ENCODE measurements at regions not wholly inside any gene's neighbourhood (a gene's known extent, or its start where the extent isn't known, plus 50 kb on each side); places are given as distances from the start of the nearest gene placed in this dataset.
A peak's percentile ranks its signal among the peaks of the same experiment; 100 is the strongest.

DNA sequence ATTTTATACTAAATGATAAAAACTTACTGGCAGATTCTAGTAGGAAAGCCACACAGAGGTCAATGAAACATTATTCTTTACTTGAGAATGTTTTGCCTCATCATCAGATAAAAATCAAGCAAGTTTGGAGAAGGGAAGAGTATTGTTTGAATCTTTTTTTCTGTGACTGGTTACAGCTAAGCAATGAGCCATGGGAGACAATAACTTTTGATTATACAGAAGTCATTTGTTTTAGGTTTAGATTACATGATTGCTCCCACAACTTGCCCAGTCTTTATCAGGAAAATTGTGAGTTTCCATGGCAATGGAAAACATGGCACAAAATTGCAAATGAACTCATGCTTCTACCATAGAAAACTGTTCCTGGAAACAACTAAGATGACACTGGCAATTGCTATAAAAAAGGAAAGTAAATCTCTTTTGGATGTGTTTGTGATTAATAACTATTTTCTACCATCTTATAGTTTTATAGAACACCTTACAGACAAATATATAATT lies 476.8 kb downstream of the MBD2 start:
- no peak for DNase-seq

GRCh38 chr18:53747210-53747609 lies 477.3 kb downstream of the MBD2 start:
- DNase-seq: no peak

- DNase-seq: no peak
Observed at GRCh38 chr18:53745986-53746385, 478.5 kb downstream of the MBD2 start.

GRCh38 chr18:53745224-53745967 lies 479.1 kb downstream of the MBD2 start:
- no peak for DNase-seq

DNA sequence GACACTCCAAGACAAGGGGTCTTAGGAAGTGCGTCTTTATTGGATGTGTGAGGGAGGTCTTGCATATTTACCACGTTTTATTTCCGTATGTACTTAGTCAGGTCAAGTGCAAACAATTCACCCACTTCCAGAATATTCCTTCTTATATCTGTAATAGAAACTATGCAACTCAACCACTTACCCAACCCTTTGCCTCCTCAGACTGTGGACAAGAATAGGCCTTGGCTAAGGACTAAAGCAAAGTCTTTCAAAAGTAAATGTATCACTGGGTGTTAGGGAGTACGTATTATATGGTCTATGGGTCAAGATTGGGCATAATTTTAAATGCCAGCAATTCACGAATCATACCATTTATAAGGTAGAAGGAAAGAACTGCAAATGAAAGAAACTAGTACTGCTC lies 484.8 kb downstream of the MBD2 start:
- no peak for DNase-seq

DNA sequence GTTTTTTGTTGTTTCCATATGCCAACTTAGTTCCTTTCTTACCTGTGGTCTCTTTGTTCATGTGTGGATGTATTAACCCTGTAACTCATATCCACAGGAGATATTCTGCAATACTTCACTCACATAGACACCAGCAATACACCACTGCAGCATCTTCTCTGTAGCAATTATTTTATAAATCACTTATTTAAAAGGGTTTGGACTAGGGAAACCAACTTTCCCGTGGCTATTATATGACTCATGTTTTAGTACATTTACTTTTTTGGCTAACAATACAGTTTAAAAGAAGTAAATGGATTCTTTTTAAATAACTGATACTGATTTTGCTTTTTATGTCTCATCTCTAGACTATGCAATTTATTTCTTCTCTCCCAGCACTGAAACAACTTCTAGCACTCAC lies 488.9 kb downstream of the MBD2 start:
- no peak for DNase-seq

DNA sequence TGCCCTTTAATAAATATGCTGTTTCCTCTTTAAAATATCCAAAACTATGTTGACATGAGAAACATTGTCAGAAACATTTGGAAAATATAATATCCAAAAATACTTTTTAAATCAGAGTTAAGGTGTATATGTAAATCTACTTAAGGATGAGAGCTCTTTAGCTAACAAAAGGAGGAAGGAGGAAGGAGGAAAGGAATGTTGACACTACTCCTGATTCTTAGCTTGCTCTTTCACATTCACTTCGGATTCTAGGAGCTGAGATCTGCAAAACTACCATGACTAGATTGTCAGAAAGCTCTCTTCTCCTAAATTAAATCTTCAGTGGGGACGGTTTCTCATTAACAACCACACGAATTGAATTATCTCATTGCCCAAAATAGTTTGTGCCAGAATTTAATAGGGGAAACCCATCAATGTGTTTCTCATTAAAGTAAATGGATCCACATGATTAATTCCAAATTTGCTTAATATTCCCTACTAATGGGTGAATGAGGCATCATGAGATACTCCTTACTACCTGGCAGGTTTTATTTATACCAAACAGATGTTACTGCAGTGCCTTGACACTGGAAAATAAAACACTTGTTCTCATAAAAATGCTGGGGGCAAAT lies 509.1 kb downstream of the MBD2 start:
- DNase-seq: no peak

- DNase-seq: no peak
Observed at GRCh38 chr18:53710080-53710479, 514.4 kb downstream of the MBD2 start.

DNA sequence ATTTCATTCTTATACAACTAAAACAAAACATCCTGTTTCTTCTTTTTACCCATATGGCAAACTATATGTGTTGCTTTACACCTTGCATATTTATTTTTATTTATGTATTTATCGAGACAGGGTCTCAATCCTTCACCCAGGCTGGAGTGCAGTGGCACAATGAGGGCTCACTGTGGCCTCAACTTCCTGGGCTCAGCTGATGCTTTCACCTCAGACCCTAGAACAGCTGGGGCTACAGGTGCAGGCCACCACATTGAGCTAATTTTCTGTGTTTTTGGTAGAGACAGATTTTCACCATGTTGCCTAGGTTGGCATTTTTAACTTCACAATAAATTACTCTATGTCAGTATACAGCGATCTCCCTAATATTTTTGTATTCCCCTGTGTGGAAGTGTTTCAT lies 522.0 kb downstream of the MBD2 start:
- DNase-seq: no peak

DNA sequence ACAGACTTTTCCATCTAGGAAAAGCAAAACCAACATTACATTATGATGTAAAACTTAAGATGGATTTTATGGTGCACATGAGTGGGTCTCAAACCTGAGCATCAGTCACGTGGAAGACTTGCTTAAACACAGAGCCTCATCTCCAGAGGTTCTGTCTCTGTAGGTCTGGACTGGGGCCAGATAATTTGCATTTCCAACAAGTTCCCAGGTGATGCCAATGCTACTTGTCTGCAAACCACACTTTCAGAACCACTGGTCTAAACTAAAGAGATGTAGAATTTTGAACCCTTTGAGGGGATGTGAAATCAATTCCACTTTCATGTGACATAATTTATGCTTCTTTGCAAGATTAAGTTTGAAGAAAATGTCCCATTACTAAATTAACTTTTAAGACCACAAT lies 522.8 kb downstream of the MBD2 start:
- DNase-seq: no peak

DNA sequence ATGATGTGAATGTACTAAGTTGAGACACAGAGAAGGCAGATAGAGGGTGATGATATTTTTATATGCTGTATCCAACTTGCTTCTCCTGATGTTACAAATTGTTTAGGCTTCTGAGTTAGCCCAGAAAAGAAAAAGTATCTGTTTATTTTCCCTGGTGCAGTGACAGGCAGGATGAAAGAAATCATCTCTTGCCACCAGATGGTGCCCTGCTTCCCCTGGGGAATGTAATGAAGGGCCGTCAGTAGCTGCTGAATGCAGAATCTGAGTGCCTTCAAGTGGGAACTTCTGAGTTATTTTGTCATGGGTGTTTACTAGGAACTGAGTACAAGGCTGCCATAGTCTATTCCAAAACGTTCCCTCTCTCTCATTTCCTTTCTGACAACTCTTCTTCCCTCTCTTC lies 525.6 kb downstream of the MBD2 start:
- DNase-seq: peak; percentile 34

GRCh38 chr18:53689886-53690285 lies 534.6 kb downstream of the MBD2 start:
- no peak for DNase-seq

GRCh38 chr18:53686965-53687364 lies 537.5 kb downstream of the MBD2 start:
- DNase-seq: no peak

- no peak for DNase-seq
Observed at GRCh38 chr18:53682796-53683195, 541.7 kb downstream of the MBD2 start.

DNA sequence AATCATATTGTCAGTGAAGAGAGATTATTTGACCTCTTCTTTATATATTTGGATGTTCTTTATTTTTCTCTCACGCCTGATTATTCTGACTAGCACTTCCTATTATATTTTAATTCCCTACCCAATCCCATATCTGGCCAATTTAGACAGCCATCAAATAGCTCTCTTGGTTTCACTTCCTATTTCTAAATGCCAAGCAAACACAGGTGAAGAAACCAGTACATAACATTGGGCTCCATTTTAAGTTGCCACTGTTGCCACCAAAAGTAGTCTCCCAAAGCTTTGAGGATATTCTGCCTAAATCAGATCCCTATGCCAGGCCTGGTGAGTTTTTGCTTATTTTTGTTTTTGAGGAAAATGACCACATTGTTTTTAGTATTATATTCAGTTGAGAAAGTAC lies 547.0 kb downstream of the MBD2 start:
- DNase-seq: no peak

DNA sequence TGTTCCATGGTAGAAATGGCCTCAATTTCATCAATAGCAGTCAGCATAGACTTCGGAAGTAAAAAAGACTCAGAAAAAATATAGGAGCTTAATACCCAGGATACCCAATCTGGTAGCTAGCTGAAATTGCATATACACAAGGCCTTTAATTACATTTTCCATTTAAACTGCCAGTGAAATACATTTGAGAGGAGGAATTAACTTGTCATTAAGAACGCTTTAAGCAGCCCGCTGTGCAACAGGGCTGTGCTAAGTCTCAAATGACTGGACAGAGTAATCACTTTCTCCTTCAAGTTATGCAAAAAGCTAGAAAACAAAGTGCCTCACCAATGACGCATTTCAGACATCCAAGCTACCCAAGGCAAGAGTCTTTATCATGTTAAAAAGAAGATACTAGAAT lies 558.8 kb downstream of the MBD2 start:
- no peak for DNase-seq

GRCh38 chr18:53664575-53664974 lies 559.9 kb downstream of the MBD2 start:
- no peak for DNase-seq

DNA sequence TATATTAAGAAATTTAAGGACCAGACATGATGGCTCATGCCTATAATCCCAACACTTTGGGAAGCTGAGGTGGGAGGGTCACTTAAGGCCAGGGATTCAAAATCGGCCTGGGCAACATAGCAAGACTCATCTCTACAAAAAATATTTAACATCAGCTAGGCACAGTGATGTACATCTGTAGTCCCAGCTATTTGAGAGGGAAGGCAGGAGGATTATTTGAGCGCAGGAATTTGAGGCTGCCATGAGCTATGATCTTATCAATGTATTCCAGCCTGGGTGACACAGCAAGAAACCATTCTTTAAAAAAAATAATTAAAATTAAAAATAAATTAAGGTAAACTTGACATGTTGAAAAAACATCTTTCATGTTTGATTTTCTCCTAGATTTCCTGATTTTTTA lies 564.2 kb downstream of the MBD2 start:
- DNase-seq: no peak

- no peak for DNase-seq
Observed at GRCh38 chr18:53657257-53657656, 567.2 kb downstream of the MBD2 start.

GRCh38 chr18:53649621-53650020 lies 574.8 kb downstream of the MBD2 start:
- no peak for DNase-seq

- no peak for DNase-seq
Observed at GRCh38 chr18:53644799-53645471, 579.5 kb downstream of the MBD2 start.

- no peak for DNase-seq
Observed at GRCh38 chr18:53639687-53640086, 584.8 kb downstream of the MBD2 start.

DNA sequence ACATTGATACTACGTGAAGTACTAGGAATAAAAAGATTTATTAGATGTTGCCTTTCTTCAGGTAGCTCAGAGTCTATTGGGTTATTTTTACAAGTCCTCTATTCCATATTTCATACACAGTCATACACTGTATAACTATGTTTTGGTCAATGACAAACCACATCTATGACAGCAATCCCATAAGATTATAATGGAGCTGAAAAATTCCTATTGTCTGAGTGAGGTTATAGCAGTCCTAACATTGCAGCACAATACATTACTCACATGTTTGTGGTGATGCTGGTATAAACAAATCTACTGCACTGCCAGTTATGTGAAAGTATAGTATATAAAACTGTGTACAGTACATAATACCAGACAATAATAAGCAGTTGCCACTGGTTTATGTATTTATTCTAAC lies 595.1 kb downstream of the MBD2 start:
- DNase-seq: no peak

DNA sequence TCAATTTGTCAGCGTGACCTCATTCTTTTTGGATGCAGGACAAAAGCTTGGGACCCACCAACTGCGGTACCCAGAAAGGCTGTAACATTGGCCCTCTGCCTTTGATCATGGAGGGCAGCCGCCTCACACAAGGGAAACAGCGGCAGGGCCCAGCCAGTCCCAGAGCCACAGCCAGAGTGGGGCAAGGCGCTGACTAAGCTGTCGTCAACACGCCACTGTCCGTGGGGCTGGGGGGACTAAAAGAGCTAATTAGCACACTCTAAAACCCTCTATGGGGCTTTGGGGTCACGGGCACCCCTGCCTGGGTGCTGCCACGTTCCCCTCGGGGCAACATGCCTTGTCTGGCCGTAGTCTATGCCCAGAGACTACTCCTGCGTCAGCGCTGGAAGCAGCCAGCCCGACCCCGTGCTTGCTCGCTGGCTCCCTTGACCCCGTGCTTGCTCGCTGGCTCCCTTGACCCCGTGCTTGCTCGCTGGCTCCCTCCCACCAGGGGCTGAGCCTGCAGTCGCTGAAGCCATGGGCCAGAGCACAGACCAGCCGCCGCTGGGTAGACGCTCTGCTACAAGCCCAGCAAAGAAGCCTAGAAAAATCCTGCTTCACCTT lies 598.4 kb downstream of the MBD2 start:
- no peak for DNase-seq

All from NCI-H748 treated with DMSO at 0.1 percent for 48 hours (cell line).